GM12874 (cell line): ENCODE measurements at regions not wholly inside any gene's neighbourhood (a gene's known extent, or its start where the extent isn't known, plus 50 kb on each side); places are given as distances from the start of the nearest gene placed in this dataset.

Experiments
- TF ChIP-seq, protein P1 (sequence below): IDR thresholded peaks from 2 replicates; pipeline ENCODE4 v1.5.1; 2011; ENCODE audit warnings: low read depth, mild to moderate bottlenecking, control low read depth, low read length, moderate library complexity; ENCODE audit not compliant: insufficient read depth

DNA sequence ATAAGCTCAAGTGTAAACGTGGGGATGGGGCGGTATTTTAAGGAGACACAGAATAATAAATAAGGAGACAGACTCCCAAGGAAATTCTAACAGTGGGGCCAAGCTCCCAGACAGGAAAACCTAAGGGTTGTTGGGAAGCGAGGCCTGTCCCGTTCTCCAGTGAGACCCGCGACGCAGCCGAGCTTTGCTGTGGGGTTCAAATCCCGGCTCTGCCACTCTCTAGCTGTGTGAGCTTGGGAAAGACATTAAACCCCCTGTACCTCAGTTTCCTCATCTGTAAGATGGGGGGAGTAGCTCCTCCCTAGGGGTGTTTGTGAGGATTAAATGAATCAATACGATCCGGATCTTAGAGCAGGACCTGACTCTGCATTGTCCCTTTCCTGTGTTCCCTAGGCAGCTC is 106.8 kb downstream of the TRIM29 start:
- TF ChIP-seq, protein P1, sequence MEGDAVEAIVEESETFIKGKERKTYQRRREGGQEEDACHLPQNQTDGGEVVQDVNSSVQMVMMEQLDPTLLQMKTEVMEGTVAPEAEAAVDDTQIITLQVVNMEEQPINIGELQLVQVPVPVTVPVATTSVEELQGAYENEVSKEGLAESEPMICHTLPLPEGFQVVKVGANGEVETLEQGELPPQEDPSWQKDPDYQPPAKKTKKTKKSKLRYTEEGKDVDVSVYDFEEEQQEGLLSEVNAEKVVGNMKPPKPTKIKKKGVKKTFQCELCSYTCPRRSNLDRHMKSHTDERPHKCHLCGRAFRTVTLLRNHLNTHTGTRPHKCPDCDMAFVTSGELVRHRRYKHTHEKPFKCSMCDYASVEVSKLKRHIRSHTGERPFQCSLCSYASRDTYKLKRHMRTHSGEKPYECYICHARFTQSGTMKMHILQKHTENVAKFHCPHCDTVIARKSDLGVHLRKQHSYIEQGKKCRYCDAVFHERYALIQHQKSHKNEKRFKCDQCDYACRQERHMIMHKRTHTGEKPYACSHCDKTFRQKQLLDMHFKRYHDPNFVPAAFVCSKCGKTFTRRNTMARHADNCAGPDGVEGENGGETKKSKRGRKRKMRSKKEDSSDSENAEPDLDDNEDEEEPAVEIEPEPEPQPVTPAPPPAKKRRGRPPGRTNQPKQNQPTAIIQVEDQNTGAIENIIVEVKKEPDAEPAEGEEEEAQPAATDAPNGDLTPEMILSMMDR, result no peak

DNA sequence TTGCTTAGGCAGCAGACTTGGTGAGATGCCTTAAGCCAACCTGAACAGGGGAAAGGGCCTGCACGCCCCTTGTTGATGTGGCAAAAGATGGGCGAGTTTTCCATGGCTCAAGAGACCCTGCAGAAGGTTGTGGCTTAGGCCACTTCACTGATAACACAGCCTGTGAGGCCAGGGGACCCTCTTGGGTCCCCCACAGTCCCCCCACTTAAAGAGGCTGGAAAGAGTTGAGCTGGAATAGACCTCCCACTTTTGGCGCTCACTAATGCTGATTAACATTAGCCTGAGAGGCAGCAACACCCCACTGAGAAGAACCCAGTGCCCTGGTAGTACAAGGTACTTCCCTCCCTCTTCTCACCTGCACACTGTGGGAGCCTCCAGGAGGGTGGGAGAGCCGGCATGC is 107.5 kb downstream of the TRIM29 start:
- TF ChIP-seq, protein P1, result no peak

DNA sequence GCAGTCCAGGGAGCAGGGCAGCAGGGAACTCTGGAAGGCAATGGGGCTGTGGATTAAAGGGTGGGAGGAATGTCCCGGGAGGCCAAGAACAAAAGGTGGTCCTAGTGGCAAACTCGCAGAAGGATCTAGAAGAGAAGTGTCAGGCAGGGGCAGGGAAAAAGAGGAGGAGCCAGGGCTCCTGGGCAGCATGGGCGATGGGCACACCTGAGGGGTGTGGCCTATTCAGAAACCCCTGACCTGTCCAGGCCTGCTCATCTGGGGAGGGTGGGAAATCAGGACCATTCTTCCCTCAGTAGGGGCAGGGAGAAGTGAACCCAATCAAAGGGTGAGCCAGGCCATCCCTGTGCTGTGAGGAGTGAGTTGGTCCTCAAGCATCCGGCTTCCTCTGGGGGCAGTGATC is 108.6 kb downstream of the TRIM29 start:
- TF ChIP-seq, protein P1, result no peak

DNA sequence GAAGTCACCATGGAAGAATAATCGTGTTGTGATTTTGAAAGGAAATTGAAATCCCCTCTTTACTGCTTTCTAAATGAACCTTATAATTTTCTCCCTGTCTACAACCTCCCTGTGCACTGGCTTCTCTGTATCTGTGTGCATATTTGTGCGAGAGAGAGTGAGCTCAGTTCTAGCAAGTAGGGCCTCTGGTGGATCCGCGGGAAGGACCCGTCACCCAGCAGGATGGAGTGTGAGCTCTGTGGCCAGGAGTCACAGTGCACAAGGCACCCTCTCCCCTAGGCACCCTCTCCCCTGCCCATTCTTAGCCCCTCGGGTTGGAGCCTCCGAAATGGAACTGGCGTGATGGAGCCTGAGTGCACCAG is 109.0 kb downstream of the TRIM29 start:
- TF ChIP-seq, protein P1, result no peak

DNA sequence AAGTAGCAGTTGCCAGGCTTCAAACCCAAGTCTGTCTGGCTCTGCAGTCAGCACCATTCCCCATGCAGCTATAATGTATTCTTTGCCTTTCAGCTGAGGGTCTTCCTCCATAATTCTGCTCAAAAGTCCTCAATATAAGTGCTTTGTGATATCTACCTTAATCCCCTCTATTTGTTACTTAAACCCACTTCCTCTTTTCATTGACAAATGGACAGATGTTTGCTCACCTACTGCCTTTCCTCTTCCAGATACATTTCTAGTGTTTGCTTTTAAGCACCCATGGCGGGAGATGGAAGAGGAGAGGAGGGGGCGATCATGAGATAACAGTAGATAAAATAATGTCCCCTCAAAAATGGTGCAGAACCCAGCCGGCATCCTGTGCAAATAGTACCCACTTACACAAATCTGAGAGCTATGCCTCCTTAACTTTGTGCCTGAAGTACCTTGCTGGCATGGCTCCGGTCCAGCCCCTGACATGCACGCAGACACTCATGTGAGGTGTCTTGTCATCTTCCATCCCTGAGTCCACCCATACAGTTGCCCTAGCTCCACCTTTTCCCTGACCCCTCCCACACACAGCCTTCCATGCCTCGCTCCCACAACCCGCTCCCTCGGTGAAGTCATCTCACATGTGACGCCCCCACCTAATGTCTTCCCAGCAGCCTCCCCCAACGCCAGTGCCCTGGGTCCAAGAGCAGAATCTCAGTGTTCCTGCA is 109.6 kb downstream of the TRIM29 start:
- TF ChIP-seq, protein P1, result no peak

DNA sequence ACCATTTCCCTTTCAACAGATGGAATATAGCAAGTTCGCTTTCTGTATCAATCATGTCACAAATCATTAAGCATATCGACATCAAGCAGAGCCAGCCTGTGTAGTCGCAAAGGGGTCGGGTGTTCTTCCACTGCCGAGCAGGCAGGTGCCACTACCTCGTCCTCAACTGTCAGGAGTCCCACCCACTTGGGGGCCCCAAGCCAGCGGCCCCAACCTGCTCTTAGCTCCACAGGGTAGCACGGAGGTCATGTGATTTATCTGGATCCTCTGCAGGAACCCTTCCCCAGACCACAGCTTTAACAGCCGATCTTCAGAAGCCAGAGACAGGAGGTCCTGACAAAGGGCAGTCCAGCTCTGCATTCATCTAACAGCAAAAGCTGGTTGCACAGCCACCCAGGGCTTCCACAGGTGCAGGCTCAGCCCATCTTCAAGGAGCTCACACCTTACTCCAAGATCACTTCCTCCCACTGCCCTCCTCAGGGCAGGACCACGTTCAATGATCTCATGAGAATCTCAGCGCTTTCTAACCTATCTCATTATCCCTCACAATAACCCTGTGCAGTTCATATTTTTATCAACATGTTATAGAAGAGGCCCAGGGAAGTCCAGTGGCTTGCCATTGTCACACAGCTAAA is 110.2 kb downstream of the TRIM29 start:
- TF ChIP-seq, protein P1, result no peak

DNA sequence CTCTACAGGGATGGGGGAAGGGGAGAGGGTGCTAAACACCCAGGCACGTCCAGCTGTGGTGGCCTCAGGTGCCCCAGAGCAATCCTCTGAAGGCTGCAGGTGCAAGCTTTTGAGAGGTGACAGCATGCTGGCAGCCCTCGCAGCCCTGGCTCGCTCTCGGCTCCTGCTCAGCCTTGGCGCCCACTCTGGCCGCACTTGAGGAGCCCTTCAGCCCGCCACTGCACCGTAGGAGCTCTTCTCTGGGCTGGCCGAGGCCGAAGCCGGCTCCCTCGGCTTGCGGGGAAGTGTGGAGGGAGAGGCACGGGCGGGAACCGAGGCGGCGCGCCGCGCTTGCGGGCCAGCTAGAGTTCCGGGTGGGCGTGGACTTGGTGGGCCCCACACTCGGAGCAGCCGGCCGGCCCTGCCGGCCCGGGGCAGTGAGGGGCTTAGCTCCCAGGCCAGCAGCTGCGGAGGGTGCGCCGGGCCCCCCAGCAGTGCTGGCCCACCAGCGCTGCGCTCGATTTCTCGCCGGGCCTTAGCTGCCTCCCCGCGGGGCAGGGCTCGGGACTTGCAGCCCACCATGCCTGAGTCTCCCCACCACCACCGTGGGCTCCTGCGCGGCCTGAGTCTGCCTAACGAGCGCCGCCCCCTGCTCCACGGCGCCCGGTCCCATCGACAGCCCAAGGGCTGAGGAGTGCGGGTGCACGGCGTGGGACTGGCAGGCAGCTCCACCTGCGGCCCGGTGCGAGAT is 112.1 kb downstream of the TRIM29 start:
- TF ChIP-seq, protein P1, result no peak
